ENCODE measurements at regions not wholly inside any gene's neighbourhood (a gene's known extent, or its start where the extent isn't known, plus 50 kb on each side); places are given as distances from the start of the nearest gene placed in this dataset.
"Not testable (repeated sequence)": the region's sequence is repeated elsewhere in the genome, so short reads cannot be mapped to it uniquely, and the experiment has no call there.

GRCh38 chr1:30159015-30159414 is 564.4 kb downstream of the MATN1 start:
- H3K36me3 ChIP-seq, result no peaks in the 10 kb centered on the region
- TF ChIP-seq CTCF (IDR thresholded peaks at IDR 0.05; ENCODE audit: low read depth, low read length), result no peak
- no peaks in the 10 kb centered on the region for H3K27me3 ChIP-seq (ENCODE audit: insufficient read depth, low read depth, severe bottlenecking)
- H3K4me3 ChIP-seq (ENCODE audit: low read depth, low read length), result no peak overlapping the region
- DNase-seq, result no peak
- H3K9me3 ChIP-seq (ENCODE audit: severe bottlenecking), result peaks cover 6% of the 10 kb centered on the region
- H3K27ac ChIP-seq, result no peak overlapping the region

- not testable (repeated sequence) for H3K36me3 ChIP-seq; H3K27ac ChIP-seq; DNase-seq; H3K27me3 ChIP-seq (ENCODE audit: insufficient read depth, low read depth, severe bottlenecking); H3K4me3 ChIP-seq (ENCODE audit: low read depth, low read length); H3K9me3 ChIP-seq (ENCODE audit: severe bottlenecking)
Measured at GRCh38 chr1:30155698-30156097, 567.7 kb downstream of the MATN1 start.

- not testable (repeated sequence) for H3K36me3 ChIP-seq; H3K27me3 ChIP-seq (ENCODE audit: insufficient read depth, low read depth, severe bottlenecking); DNase-seq; H3K27ac ChIP-seq; H3K9me3 ChIP-seq (ENCODE audit: severe bottlenecking); H3K4me3 ChIP-seq (ENCODE audit: low read depth, low read length)
Measured at GRCh38 chr1:30155253-30155652, 568.1 kb downstream of the MATN1 start.

GRCh38 chr1:30153743-30154449 is 569.5 kb downstream of the MATN1 start:
- no peak overlapping the region for H3K27ac ChIP-seq
- H3K27me3 ChIP-seq (ENCODE audit: insufficient read depth, low read depth, severe bottlenecking), result no peaks in the 10 kb centered on the region
- H3K9me3 ChIP-seq (ENCODE audit: severe bottlenecking), result peaks cover 6% of the 10 kb centered on the region
- no peaks in the 10 kb centered on the region for H3K36me3 ChIP-seq
- no peak for TF ChIP-seq CTCF (IDR thresholded peaks at IDR 0.05; ENCODE audit: low read depth, low read length)
- no peak for DNase-seq
- H3K4me3 ChIP-seq (ENCODE audit: low read depth, low read length), result no peak overlapping the region

GRCh38 chr1:30151826-30152225 is 571.6 kb downstream of the MATN1 start:
- DNase-seq, result no peak
- H3K27ac ChIP-seq, result no peak overlapping the region
- H3K27me3 ChIP-seq (ENCODE audit: insufficient read depth, low read depth, severe bottlenecking), result no peaks in the 10 kb centered on the region
- TF ChIP-seq CTCF (IDR thresholded peaks at IDR 0.05; ENCODE audit: low read depth, low read length), result no peak
- H3K36me3 ChIP-seq, result no peaks in the 10 kb centered on the region
- H3K4me3 ChIP-seq (ENCODE audit: low read depth, low read length), result no peak overlapping the region
- peaks cover 6% of the 10 kb centered on the region for H3K9me3 ChIP-seq (ENCODE audit: severe bottlenecking)

GRCh38 chr1:30151119-30151518 is 572.3 kb downstream of the MATN1 start:
- peaks cover 6% of the 10 kb centered on the region for H3K9me3 ChIP-seq (ENCODE audit: severe bottlenecking)
- no peak for DNase-seq
- H3K27me3 ChIP-seq (ENCODE audit: insufficient read depth, low read depth, severe bottlenecking), result no peaks in the 10 kb centered on the region
- TF ChIP-seq CTCF (IDR thresholded peaks at IDR 0.05; ENCODE audit: low read depth, low read length), result no peak
- no peaks in the 10 kb centered on the region for H3K36me3 ChIP-seq
- H3K27ac ChIP-seq, result no peak overlapping the region
- H3K4me3 ChIP-seq (ENCODE audit: low read depth, low read length), result no peak overlapping the region

- DNase-seq, result no peak
- no peak for TF ChIP-seq CTCF (IDR thresholded peaks at IDR 0.05; ENCODE audit: low read depth, low read length)
- no peaks in the 10 kb centered on the region for H3K27me3 ChIP-seq (ENCODE audit: insufficient read depth, low read depth, severe bottlenecking)
- no peak overlapping the region for H3K4me3 ChIP-seq (ENCODE audit: low read depth, low read length)
- no peaks in the 10 kb centered on the region for H3K9me3 ChIP-seq (ENCODE audit: severe bottlenecking)
- no peaks in the 10 kb centered on the region for H3K36me3 ChIP-seq
- no peak overlapping the region for H3K27ac ChIP-seq
Measured at GRCh38 chr1:30149226-30149625, 574.2 kb downstream of the MATN1 start.
